ENCODE measurements at regions not wholly inside any gene's neighbourhood (a gene's known extent, or its start where the extent isn't known, plus 50 kb on each side); places are given as distances from the start of the nearest gene placed in this dataset.

DNA sequence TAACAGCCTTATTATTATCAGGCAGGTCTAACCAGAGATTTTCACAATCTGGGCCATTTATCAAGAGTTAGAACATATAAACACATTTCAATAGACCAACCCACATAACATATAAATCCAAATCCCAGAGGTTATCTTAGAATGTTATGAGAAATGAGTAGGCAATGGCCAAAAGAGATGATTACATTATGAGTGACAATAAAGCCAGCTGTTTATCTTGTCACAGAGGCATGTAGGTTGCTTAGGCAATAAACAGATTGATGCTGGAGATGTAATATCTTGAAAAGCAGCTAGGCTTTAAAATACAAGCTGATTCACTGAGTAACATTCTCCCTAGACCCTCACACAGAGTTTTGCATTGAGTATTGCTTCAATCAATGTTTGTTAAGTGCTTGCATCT lies 148.5 kb upstream of the SESN3 start:
- Histone ChIP-seq H4K20me1 (replicated peaks in 1 of 2; ENCODE audit: control insufficient read depth in 1 of 2, insufficient read depth in 2 of 2, low read length in 2 of 2) (no peaks in the 10 kb centered on the region), H4K91ac (replicated peaks; ENCODE audit: insufficient read length, low read length) (no peak overlapping the region), H4K5ac (ENCODE audit: insufficient read length, low read depth, low read length) (no peak overlapping the region), H3K27me3 (replicated peaks in 1 of 4; ENCODE audit: control insufficient read depth in 3 of 4, extremely low read depth in 1 of 4, insufficient read depth in 3 of 4, low read length in 3 of 4) (no peaks in the 10 kb centered on the region), H3K36me3 (ENCODE audit: control insufficient read depth in 2 of 4, insufficient read depth in 4 of 4, low read length in 3 of 4) (no peaks in the 10 kb centered on the region), H3K9ac (replicated peaks in 1 of 4; ENCODE audit: extremely low read depth in 1 of 4, low read depth in 3 of 4, low read length in 3 of 4) (no peak overlapping the region), H3K4me3 (ENCODE audit: extremely low read depth in 1 of 4, insufficient read depth in 2 of 4, low read depth in 3 of 4, low read length in 4 of 4) (no peak overlapping the region), H2BK15ac (ENCODE audit: low read length) (no peak overlapping the region), H2BK5ac (ENCODE audit: low read depth, low read length) (no peak overlapping the region), H2BK120ac (replicated peaks; ENCODE audit: low read depth, low read length) (peak overlapping the region; percentile 24), H3K79me2 (ENCODE audit: control insufficient read depth in 1 of 2, insufficient read depth in 2 of 2, low read length in 2 of 2) (no peaks in the 10 kb centered on the region), H3K23ac (ENCODE audit: insufficient read length) (no peak overlapping the region), H2BK20ac (ENCODE audit: low read length) (no peak overlapping the region), H3K9me3 (ENCODE audit: insufficient read depth in 2 of 2, low read depth in 1 of 2, low read length in 1 of 2) (no peaks in the 10 kb centered on the region), H3K4me2 (ENCODE audit: insufficient read depth in 1 of 2, low read depth in 2 of 2, low read length in 2 of 2) (no peak overlapping the region), H3K56ac (replicated peaks; ENCODE audit: insufficient read length, low read depth, low read length) (no peak overlapping the region), H2AK5ac (ENCODE audit: low read depth, low read length) (no peak overlapping the region), H4K8ac (ENCODE audit: extremely low read depth, insufficient read depth, low read length) (no peak overlapping the region), H3K79me1 (ENCODE audit: low read depth, low read length) (no peaks in the 10 kb centered on the region), H3K18ac (ENCODE audit: extremely low read depth, low read length) (no peak overlapping the region), H2AFZ (ENCODE audit: low read length) (no peak overlapping the region), H3K23me2 (ENCODE audit: low read depth, low read length) (no peaks in the 10 kb centered on the region), H3K4me1 (replicated peaks in 1 of 4; ENCODE audit: control insufficient read depth in 3 of 4, insufficient read depth in 4 of 4, low read length in 3 of 4) (peaks cover 0 to 17% (median 7%) of the 10 kb centered on the region in 4 experiments; a peak in 5 of 7 replicates), H3K4ac (replicated peaks; ENCODE audit: insufficient read length, low read depth, low read length) (no peak overlapping the region), H2BK12ac (ENCODE audit: low read depth, low read length) (no peak overlapping the region), H3K27ac (ENCODE audit: low read depth, low read length) (no peak overlapping the region), H3K14ac (ENCODE audit: insufficient read length) (no peak overlapping the region)
- FAIRE-seq, result no peak
- ChIA-PET CTCF (ENCODE audit: partially characterized antibody) (interaction anchor here (1.1 to 1.8 kb wide), 9 partner anchors 11 to 326 kb away, joined by 3 to 6 read pairs (median 4); no protein-coding TSS in a partner anchor), POLR2A (ENCODE audit: partially characterized antibody) (no interaction called here)
- DNase-seq (ENCODE audit: low read depth in 1 of 2, low spot score in 2 of 2), result no peak
- TF ChIP-seq, protein P1, sequence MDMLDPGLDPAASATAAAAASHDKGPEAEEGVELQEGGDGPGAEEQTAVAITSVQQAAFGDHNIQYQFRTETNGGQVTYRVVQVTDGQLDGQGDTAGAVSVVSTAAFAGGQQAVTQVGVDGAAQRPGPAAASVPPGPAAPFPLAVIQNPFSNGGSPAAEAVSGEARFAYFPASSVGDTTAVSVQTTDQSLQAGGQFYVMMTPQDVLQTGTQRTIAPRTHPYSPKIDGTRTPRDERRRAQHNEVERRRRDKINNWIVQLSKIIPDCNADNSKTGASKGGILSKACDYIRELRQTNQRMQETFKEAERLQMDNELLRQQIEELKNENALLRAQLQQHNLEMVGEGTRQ (IDR thresholded peaks at IDR 0.05; ENCODE audit: low read length), result no peak
- no peak for TF ChIP-seq SRF (IDR thresholded peaks at IDR 0.05; ENCODE audit: low read depth, low read length)
- TF ChIP-seq SIRT6 (IDR thresholded peaks at IDR 0.05; ENCODE audit: low read length), result no peak
- TF ChIP-seq, protein P2, sequence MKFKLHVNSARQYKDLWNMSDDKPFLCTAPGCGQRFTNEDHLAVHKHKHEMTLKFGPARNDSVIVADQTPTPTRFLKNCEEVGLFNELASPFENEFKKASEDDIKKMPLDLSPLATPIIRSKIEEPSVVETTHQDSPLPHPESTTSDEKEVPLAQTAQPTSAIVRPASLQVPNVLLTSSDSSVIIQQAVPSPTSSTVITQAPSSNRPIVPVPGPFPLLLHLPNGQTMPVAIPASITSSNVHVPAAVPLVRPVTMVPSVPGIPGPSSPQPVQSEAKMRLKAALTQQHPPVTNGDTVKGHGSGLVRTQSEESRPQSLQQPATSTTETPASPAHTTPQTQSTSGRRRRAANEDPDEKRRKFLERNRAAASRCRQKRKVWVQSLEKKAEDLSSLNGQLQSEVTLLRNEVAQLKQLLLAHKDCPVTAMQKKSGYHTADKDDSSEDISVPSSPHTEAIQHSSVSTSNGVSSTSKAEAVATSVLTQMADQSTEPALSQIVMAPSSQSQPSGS (IDR thresholded peaks at IDR 0.05; ENCODE audit: low read length), result no peak
- TF ChIP-seq RBBP5 (IDR thresholded peaks at IDR 0.05; ENCODE audit: borderline replicate concordance, low read depth, low read length), result no peak
- TF ChIP-seq SP2 (IDR thresholded peaks at IDR 0.05; ENCODE audit: low read length), result no peak
- no peak for TF ChIP-seq ASH2L (IDR thresholded peaks at IDR 0.05; ENCODE audit: low read length)
- no peak for TF ChIP-seq CTBP2 (IDR thresholded peaks at IDR 0.05; ENCODE audit: borderline replicate concordance, insufficient read depth, insufficient read length, low read length)
- TF ChIP-seq GABPA (IDR thresholded peaks at IDR 0.05; ENCODE audit: borderline replicate concordance, insufficient read depth, low read length), result no peak
- TF ChIP-seq, protein P3, sequence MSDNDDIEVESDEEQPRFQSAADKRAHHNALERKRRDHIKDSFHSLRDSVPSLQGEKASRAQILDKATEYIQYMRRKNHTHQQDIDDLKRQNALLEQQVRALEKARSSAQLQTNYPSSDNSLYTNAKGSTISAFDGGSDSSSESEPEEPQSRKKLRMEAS (IDR thresholded peaks at IDR 0.05), result no peak
- no peak for TF ChIP-seq TAF7 (optimal IDR thresholded peaks at IDR 0.05; ENCODE audit: borderline replicate concordance, low read depth, low read length)
- no peak for TF ChIP-seq JUN (IDR thresholded peaks at IDR 0.05; ENCODE audit: low read depth, low read length)
- TF ChIP-seq EZH2 (IDR thresholded peaks at IDR 0.05; ENCODE audit: low read depth, low read length, severe bottlenecking), result no peak
